Mesodermal cell (in vitro differentiated cells): ENCODE measurements at regions not wholly inside any gene's neighbourhood (a gene's known extent, or its start where the extent isn't known, plus 50 kb on each side); places are given as distances from the start of the nearest gene placed in this dataset.
"Not testable (repeated sequence)": the region's sequence is repeated elsewhere in the genome, so short reads cannot be mapped to it uniquely, and the experiment has no call there.

ENCODE experiments used
- H3K27ac ChIP-seq: 2 replicates; pipeline ENCODE4 v1.7.0; 2013; ENCODE audit warnings: mild to moderate bottlenecking, low read depth, low read length, moderate library complexity; ENCODE audit not compliant: severe bottlenecking
- H3K36me3 ChIP-seq: 2 replicates; pipeline ENCODE4 v1.7.1; 2013; ENCODE audit warnings: mild to moderate bottlenecking, low read length, moderate library complexity; ENCODE audit not compliant: control insufficient read depth, insufficient read depth
- H3K4me1 ChIP-seq: one replicate; pipeline ENCODE4 v1.7.1; 2013; ENCODE audit warnings: mild to moderate bottlenecking, low read length; ENCODE audit not compliant: insufficient read depth, control insufficient read depth, poor library complexity, severe bottlenecking
- H3K4me3 ChIP-seq: 2 replicates; pipeline ENCODE4 v1.7.0; 2013; ENCODE audit warnings: low read length, control low read depth, mild to moderate bottlenecking; ENCODE audit not compliant: insufficient read depth, poor library complexity, severe bottlenecking; ENCODE audit errors: extremely low read depth
- H3K9me3 ChIP-seq: 2 replicates; pipeline ENCODE4 v1.7.1; 2013; ENCODE audit warnings: mild to moderate bottlenecking, low read length, moderate library complexity; ENCODE audit not compliant: control insufficient read depth
- WGBS, 2 experiments: methylation state at CpG; one replicate each; pipeline ENCODE4 v1.1.5; 2013; ENCODE audit warnings: missing lambda C conversion rate in 2 of 2; ENCODE audit not compliant: insufficient coverage in 2 of 2; 5-methylcytosine and 5-hydroxymethylcytosine counted together

DNA sequence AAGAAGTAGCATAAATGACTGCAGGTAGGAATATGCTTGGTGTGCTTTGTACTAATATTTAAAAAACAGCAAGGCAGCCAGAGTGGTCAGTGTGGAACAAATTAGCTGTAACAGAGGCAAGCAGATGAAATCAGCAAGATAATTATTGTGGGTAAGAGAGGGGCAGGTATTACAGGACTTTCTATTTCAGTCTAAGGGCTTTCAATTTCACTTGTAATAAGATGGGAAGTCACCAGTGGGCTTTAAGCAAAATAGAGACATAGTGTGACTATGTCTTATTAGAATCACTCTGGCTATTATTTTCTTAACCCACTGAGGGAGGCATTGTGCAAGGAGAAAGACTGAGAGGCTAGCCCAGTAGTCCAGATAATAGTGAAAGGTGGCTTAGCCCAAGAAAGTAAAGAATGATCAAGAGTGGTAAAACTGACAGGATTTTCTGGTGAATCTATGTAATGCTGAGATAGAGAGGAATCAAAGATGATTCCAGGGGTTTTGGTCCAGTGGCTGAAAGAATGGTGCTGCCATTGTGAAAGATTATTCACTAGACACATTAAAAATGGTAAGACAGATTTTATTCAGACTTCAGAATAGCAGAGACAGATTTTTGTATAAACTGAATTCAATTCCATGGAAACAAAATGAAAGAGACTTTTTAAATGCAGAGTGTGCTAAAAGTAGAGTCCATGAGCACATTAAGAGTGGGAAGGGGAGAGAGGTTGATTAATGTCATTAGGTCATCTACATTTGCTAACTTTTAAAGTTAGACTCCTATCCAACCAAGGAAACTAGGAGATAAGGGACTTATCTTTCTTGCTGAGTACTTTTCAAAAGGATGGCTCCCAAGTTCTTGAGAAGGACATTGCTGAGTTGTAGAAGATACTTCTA lies 1136.0 kb downstream of the HACE1 start:
- Histone ChIP-seq H3K27ac (no peak overlapping the region), H3K36me3 (no peaks in the 10 kb centered on the region), H3K9me3 (no peaks in the 10 kb centered on the region), H3K4me1 (no peaks in the 10 kb centered on the region), H3K4me3 (no peak overlapping the region)

DNA sequence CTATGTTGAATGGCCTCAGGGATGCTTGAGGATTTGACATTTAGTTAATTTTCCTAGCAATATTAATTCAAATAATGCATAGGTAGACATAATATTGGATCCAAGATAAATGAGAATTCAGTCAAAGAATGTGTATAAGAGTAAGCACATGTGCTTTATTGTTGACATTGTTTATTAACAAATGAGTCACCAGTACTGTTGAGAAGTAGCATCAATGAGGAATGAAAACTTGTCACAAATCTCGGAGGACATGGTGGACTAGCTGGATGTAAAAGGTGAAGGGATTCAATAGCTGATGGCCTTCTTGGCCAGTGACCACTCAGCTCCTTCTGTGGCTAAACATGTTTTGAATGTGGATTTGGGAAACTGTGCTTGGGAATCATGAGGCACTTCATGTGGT lies 1137.0 kb downstream of the HACE1 start:
- Histone ChIP-seq H3K4me3 (no peak overlapping the region), H3K27ac (no peak overlapping the region), H3K36me3 (no peaks in the 10 kb centered on the region), H3K4me1 (no peaks in the 10 kb centered on the region), H3K9me3 (no peaks in the 10 kb centered on the region)
- 100% methylated on average over 1 of the region's 1 CpG for WGBS, 2 experiments

DNA sequence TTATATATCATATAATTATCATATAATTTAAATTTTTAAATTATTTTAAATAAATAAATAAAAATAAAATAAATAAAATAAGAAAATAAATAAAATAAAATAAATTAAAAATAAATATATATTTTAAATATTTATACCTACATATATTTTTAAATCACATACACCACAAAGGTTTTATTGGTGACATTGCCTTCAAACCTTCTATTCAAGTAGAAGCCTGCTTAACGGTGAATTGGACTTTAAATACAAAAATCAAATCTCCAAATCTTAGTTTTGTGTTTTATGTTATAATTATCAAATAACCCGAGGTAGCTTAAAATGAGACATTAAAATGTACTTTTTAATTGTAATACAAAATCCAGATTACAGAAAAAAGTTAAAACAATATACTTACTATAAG lies 1137.8 kb downstream of the HACE1 start:
- no peak overlapping the region for H3K4me3 ChIP-seq
- H3K9me3 ChIP-seq = no peaks in the 10 kb centered on the region
- no peak overlapping the region for H3K27ac ChIP-seq
- no peaks in the 10 kb centered on the region for H3K36me3 ChIP-seq
- WGBS, 2 experiments = no CpG with 5 or more reads among the region's 2 CpGs
- no peaks in the 10 kb centered on the region for H3K4me1 ChIP-seq

DNA sequence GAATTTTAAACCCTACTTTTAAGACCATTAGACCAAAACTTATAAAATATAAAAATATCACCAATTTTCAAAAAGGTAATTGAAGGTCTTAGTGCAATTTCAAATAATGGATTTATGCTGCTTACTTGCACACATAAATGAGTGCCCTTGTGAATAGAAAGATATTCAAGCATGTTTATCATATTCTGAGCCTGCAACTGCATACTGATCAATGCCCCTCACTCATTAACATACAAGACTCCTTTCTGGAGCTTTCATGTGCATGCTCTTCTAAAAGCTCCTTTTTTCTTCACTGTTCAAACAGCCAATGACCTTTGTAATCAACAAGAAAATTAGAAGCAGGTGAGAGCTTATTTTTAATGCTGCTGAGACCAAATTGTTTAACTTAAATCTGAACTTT lies 1139.3 kb downstream of the HACE1 start:
- H3K27ac ChIP-seq = no peak overlapping the region

DNA sequence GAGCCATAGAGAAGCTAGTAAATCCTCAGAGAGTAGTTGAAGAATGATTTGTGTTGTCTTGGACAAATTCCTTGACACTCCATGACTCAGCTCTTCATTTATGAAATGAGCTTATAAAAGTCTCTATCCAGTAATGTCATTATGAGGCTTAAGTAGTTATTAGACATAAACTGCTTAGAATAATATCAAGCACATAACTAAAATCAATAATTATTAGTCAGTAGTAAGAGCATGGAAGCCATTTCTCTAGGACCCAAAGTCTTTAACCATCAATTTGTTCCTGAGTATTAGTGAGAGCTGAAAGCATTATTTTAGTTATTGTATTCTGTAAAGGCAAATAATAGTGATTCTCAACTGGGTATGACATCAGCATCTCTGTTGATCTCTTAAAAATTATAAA lies 1140.2 kb downstream of the HACE1 start:
- no peaks in the 10 kb centered on the region for H3K36me3 ChIP-seq
- H3K4me1 ChIP-seq = no peaks in the 10 kb centered on the region
- H3K4me3 ChIP-seq = no peak overlapping the region
- H3K9me3 ChIP-seq = no peaks in the 10 kb centered on the region
- no peak overlapping the region for H3K27ac ChIP-seq

More for the DNA sequence above, 1139.3 kb downstream of the HACE1 start:
- Histone ChIP-seq H3K36me3 (no peaks in the 10 kb centered on the region), H3K4me3 (no peak overlapping the region), H3K9me3 (no peaks in the 10 kb centered on the region), H3K4me1 (no peaks in the 10 kb centered on the region)

DNA sequence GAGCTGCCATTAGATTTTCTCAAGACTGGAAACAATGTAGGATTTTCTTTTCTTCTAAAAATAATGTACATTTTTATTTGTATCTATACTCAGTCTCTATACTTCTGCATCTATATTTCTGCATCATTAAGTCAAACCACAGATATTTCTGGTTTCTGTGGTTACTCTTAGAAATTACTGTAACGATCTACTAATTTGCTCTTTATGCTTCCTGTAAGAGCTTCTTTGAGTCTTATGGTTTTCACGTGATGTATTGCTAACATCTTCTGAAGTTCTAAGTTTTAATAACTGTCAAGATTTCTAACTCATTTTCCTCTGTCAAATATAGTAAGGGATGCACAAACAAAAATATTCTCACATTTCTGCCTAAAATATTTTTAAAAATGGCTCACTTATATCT lies 1144.5 kb downstream of the HACE1 start:
- WGBS, 2 experiments = 83% methylated on average over 2 of the region's 2 CpGs; no CpG with 5 or more reads in 1 of the 2 experiments
- Histone ChIP-seq H3K27ac (no peak overlapping the region), H3K9me3 (no peaks in the 10 kb centered on the region), H3K36me3 (no peaks in the 10 kb centered on the region), H3K4me1 (no peaks in the 10 kb centered on the region), H3K4me3 (no peak overlapping the region)

DNA sequence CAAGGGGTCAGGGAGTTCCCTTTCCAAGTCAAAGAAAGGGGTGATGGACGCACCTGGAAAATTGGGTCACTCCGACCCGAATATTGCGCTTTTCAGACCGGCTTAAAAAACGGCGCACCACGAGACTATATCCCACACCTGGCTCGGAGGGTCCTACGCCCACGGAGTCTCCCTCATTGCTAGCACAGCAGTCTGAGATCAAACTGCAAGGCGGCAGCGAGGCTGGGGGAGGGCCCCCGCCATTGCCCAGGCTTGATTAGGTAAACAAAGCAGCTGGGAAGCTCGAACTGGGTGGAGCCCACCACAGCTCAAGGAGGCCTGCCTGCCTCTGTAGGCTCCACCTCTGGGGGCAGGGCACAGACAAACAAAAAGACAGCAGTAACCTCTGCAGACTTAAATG lies 1150.5 kb downstream of the HACE1 start:
- WGBS, 2 experiments = 87 to 100% methylated on average over 1 to 7 of the region's 15 CpGs

DNA sequence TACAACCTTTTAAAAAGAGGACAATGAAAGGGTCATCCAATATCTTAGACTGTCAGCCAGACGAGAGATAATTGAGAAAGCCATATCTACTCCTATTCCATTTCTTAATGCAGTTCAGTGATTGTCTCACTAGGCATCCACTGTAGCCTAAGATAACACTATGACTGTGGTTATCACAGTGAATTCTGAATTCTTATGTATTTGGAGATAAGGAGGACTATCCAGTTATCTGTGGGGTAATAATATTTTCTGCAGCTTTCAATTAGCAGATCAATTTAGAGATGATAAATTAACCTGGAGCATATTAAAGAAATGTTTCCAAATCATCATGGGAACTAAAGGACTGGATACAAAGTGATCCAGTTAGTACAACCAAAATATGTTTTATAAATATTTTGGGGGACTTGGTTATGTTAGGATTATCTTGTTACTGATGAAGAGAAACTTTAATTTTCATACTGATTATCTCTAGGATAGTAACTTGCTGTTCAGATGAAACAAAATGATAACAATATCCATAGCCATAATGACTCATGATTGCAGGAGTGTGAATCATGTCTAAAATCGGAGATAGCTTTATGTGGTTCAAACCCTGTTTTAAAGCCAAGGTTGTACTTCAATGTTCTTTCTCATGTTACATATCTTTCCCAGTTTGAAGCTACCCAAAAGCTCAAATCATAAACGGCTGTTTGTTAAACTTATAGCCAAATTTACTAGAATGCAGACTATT lies 1152.0 kb downstream of the HACE1 start:
- Histone ChIP-seq H3K36me3 (no peaks in the 10 kb centered on the region), H3K4me1 (no peaks in the 10 kb centered on the region)

More for the DNA sequence above, 1150.5 kb downstream of the HACE1 start:
- not testable (repeated sequence) for H3K9me3 ChIP-seq, H3K4me1 ChIP-seq, H3K27ac ChIP-seq, H3K36me3 ChIP-seq, H3K4me3 ChIP-seq

DNA sequence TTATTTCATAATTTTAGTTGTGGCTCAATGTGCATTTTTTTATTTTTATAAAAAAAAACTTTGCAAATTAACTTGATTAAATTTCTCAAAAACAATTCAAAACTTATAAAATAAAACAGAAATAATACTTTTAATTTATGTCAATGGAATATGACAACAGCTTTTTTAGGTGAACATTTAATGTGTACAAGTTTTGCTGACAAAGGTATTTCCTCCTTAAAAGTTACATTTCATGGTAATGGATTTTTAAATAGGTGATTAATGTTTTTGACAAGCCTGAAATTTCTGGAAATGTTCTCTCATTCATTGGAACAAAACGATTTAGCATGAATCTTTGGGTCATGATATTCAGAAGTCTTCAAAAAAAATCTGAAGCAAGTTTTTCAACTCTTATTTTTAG lies 1160.0 kb downstream of the HACE1 start:
- Histone ChIP-seq H3K4me1 (no peaks in the 10 kb centered on the region), H3K4me3 (no peak overlapping the region), H3K9me3 (no peaks in the 10 kb centered on the region), H3K27ac (no peak overlapping the region), H3K36me3 (no peaks in the 10 kb centered on the region)
- 57% methylated on average over 1 of the region's 1 CpG; no CpG with 5 or more reads in 1 of the 2 experiments for WGBS, 2 experiments

More for the DNA sequence above, 1152.0 kb downstream of the HACE1 start:
- H3K4me3 ChIP-seq = no peak overlapping the region
- H3K9me3 ChIP-seq = no peaks in the 10 kb centered on the region
- no peak overlapping the region for H3K27ac ChIP-seq
- WGBS, 2 experiments = 57% methylated on average over 1 of the region's 3 CpGs; no CpG with 5 or more reads in 1 of the 2 experiments

DNA sequence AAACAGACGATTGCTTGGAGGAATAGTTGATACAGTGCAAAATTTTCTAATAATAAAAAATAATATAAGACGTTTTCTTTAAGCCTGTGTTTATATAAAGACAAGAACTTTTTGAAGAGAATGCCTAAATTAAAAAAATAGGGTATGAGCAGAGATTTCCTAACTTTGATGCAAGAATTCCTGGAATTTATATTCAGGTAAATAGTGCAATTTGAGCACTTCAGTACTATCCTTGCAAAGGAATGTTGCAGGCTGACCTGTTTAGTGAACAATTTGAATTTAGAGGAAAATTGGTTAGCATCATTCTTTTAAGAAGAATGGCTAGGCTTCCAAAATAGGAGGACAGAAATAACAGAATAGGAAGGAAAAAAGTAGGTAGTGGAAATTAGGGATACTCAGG lies 1172.3 kb downstream of the HACE1 start:
- no peaks in the 10 kb centered on the region for H3K36me3 ChIP-seq
- H3K4me1 ChIP-seq = no peaks in the 10 kb centered on the region

DNA sequence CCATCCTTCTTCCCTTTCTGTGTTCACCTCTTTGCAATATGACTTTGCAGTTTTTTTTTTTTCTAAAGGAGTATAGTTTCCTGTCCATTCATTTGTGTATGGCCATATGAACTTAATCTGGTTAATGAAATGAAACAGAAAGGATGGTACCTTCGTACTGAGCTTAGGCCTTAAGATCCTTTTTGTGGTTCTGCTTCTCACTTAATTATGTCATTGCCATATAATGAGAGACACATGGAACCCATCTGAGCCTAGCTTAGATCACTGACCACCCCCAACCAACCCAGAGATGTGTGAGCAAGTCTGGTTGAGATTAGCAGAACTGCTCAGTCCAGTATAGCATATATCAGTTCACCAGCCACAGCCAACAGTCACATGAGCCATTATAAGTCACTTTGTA lies 1179.6 kb downstream of the HACE1 start:
- no peaks in the 10 kb centered on the region for H3K36me3 ChIP-seq
- H3K4me1 ChIP-seq = no peaks in the 10 kb centered on the region
- H3K4me3 ChIP-seq = no peak overlapping the region
- H3K9me3 ChIP-seq = no peaks in the 10 kb centered on the region
- H3K27ac ChIP-seq = no peak overlapping the region
- no CpG with 5 or more reads among the region's 1 CpG for WGBS, 2 experiments

More for the DNA sequence above, 1172.3 kb downstream of the HACE1 start:
- Histone ChIP-seq H3K4me3 (no peak overlapping the region), H3K9me3 (no peaks in the 10 kb centered on the region), H3K27ac (no peak overlapping the region)
- WGBS, 2 experiments = 67% methylated on average over 1 of the region's 2 CpGs; no CpG with 5 or more reads in 1 of the 2 experiments
